ENCODE measurements at regions not wholly inside any gene's neighbourhood (a gene's known extent, or its start where the extent isn't known, plus 50 kb on each side); places are given as distances from the start of the nearest gene placed in this dataset.

DNA sequence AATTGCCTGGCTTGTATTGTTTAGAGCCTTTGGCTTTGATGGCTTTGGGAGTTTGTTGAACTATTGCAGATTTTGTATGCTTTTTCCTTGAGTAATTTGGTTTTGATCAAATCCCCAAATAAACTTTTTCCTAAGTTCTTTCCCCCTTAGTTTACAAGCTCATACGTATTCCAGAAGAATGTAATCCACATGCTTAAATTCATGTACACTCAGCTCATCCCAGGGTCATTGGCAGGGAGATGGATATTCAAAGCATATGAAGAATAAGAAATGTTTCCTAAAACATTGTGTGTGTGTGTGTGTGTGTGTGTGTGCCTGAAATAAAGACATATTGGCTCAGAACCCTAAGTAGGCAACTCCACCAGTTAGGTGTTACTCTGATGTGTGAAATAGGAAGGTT, 89.4 kb downstream of the TMEM30B start:
- no peak for ATAC-seq

DNA sequence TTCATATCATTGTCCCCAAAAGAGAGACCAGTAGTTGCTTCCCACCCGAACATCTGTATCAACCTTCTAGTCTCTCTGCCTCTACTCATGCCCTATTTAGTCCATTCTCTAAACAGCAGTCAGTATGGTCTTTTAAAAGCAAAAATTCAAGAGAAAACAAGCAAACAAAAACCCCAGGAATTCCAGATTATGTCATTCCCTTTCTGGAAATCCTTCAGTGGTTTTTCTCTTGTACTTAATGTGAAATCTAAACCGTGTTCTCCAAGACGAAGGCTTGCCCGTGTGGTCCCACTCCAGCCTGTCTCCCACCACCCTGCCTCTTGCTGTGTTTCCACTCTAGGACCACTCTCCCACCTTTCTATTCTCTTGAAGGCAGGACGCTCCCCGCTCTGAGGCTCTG, 90.8 kb downstream of the TMEM30B start:
- ATAC-seq, result no peak

DNA sequence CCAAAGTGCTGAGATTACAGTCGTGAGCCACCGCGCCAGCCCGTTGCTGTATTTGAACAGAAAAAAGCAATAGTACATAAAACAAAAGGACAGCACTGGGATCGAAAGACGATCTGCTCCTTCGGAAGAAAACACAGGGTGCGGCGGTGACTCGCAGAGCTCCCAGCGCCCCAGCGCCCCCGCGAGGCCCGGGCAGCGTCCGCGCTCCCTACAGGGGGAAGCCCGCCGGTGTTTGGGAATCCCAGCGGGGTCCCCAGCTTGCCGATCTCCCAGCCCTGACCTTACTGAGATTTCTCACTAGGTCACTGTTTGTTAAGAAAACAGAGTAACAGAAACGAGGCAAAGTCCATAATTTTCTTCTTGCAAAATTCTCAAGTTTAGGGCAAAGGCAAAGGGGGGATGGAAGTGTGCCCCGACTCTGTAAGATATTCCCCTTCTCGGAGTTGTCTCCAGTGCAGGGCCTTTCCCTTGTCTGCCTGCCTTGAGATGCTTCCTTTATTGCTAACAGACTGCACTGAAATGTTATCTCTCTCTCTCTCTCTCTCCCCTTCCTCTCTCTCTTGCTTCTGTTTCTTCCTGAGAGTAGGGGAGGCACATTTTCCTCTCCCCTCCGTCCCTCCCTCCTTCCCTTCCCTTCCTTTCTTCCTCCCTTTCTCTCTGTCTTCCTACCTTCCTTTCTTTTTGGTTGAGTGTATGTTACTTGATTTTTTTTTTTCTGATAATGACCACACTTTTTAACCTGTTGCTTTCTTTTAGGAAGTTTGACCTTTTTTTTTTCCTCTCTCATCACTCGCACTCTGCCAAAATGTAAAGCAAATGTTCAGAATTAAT, 91.9 kb downstream of the TMEM30B start:
- no peak for ATAC-seq

DNA sequence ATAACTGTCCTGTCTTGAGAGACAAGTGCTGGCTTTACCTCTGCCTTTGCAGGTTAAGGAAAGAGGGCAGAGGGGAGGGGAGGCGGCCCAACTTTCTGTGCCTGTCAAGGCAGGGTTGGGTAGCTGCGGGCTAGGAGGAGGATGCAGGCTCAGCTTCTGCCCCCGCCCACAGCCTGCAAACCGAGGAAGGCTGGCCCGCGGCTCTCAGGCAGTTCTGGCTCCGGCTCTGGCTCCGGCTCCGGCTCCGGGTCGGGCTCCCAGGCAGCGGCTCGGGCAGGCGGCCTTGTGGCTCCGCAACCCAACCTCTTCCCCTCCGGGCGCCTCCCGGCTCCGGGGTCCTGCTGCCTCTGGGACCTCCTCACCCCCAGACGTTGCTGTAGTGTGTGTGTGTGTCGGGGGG, 92.9 kb downstream of the TMEM30B start:
- no peak for ATAC-seq

DNA sequence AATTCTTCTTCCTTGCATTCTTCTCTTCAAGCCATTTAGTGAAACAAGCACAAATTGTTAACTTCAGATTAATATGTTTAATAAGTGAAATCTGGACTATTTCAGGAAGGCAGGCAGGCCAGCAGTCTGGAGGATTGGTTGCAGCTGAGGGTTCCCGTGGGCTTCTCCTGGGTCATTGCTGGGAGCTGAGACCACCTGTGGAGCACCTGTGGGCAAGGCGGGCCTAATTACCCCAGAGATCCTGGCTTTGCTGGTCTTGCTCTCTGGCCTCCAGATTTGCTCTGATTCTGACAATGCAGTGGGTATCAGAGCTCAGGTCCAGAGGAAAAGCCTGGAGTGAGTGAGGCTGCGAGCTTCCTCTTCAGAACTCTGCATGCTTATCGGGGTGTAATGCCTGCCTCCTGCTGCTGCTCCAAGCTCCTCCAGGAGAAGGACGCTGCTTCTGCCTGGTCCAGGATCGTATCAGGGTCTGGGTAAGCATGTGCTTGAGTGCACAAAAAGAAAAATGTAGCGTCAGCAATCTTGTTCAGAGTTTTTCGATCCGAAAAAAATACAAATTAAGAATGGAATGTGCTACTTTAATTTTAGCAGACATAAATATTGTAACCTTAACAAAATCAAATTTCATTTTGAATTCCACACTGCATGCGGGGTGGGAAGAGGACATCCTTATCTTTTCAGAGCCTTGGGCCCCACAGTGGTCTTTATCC, 93.8 kb downstream of the TMEM30B start:
- ATAC-seq, result no peak

DNA sequence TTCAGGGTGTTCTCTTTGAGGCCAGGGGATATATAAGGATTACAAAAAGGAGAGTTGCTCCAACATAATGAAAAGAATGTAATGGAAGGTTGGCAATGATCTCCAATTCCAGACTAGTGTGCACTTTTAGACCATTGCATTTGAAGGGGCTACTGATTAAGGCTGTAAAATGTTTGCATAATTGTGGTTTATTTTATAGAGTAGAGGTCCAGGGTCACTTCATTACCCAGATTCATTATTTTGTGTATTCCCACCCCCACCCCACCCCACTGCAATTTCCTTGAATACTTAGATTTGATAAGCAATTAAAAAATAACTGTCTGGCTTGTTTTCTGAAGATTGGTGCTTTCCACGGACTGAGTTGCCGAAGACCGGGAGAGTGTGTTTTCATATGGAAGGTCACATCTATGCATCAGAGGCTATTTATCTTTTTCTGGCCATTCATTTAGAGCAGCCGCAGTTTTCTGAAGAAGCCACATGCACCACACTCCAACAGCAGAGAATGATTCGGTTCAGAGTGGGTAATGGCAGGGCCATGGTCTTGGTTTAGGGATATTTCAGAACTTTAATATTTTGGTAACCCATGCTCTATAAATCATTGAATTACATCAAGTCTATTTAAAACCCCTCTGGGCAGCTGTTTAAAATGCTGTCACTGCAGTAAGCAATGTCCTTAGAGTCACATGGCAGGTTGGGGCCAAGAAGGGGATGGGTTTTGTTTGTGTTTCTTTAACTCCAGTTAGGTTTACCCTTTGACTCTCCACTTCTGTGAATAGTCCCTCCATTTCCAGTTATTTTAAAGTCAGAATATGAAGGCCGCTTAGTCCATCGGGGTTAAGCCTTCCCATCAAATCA, 94.6 kb downstream of the TMEM30B start:
- ATAC-seq, result no peak

DNA sequence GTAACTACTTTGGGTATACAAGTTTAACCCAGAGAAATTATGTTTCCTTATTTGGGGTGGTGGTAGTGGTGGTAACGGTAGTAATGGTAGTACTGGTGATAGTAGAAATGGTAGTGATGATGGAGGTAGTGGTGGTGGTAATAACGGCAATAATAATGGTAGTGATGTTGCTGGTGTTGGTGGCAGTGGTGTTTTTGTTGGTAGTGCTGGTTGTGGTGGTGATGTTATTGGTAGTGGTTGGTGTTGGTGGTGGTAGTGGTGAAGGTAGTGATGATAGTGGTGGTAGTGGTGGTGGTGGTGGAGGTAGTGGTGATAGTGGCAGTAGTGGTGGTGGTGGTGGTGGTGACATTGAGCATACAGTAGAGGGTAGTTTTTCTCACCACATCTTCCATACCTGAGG, 95.6 kb downstream of the TMEM30B start:
- ATAC-seq, result no peak

DNA sequence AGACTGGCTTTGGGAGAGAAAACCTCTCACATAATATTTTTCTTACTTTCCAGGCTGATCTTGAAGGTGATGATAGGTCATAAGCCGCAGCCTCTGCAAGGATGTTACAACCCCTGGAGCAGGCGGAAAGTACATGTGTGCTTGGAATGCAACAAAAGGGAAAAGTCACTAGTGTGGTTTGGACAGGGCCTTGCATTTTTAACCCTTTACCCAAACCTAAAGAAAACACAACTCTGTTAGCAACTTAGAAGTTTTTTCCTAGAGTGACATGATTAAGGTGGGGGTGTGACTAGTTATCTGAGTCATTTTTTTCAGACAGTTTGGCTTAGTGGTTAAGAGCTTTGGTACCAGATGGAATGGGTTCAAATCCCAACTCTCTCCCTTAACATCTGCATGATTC, 97.0 kb downstream of the TMEM30B start:
- no peak for ATAC-seq

DNA sequence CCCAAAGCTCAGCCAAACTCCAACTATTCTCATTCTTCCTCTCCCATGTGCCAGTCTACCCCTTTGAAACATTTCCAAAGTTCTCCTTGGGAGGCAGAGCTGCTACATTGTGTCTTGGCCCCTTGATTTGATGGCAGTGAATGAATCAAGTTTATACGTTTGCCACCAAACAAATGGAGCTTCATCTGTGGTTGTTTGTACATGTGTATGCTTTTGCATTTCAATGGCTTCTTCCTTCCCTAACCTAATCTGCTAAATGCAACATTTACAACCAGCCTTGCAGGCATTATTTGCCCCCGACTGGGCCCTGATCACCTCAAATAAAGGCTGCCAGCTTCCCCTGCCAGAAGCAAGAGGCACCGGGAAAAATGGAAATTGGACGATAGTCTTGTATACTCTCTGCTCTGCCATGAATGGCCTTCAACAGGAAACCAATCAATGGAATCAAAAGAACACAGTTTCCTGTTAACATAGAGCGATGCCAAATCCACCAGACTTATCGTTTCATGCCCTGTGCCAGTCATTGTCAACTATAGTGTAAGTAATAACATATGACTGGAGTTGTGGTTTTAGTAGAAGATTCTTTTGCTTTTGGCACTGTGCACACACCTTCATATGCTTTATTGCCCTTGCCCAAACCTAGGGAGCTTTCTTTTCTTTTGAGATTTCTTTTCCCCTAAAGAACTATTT, 97.8 kb downstream of the TMEM30B start:
- ATAC-seq, result no peak

DNA sequence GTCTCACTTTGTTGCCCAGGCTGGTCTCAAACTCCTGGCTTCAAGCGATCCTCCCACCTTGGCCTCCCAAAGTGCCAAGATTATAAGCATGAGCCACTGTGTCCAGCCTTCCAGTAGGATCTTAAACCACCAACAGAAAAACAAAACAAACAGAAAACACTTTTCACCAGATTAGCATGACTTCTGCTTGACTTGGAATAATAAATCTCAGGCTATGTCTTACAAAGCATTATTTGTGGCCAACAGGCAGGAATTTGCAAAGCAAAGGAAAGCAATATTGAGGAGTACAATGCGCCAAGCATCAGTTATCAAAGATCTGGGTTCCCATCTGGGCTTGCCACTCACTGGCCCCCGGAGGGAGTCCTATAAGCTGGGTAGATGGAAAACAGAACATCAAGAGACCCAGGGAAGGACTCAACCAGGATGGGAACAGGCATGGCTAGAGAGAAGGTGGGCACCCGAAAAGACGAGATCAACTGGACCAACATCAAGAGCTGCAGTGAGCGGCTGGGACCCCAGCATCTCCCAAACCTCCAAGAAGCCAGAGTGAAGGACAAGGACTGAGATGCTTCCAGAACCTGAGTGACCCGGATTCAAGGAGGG, 101.2 kb downstream of the TMEM30B start:
- ATAC-seq, result no peak

DNA sequence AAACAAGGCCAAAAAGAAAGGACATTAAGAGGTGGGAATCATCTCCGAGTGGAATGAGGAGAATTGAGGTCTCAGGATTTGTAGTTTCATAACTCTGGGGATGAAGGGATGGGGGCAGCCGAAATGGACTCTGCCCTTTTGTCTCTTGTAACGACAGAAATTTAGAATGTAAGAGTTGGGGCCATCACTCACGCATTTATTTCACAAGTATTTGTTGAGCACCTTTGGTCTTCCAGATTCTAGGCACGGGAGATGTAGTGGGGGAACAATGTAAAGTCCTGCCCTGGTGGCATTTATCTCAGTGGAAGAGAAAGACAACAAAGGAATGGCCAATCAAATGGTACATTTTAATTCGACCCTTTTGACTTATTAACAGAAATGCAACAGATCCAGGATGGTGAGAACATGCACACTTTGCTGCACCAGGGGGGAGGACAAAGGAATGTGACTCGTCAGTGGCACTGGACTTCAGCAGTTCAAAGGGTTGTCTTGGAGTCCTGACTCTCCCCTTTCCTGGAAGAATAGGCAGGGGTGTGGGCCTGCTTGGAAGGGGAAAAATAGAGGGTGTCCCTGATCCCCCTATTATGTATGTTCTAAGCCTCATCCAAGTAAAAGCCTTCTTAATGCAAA, 102.0 kb downstream of the TMEM30B start:
- no peak for ATAC-seq

DNA sequence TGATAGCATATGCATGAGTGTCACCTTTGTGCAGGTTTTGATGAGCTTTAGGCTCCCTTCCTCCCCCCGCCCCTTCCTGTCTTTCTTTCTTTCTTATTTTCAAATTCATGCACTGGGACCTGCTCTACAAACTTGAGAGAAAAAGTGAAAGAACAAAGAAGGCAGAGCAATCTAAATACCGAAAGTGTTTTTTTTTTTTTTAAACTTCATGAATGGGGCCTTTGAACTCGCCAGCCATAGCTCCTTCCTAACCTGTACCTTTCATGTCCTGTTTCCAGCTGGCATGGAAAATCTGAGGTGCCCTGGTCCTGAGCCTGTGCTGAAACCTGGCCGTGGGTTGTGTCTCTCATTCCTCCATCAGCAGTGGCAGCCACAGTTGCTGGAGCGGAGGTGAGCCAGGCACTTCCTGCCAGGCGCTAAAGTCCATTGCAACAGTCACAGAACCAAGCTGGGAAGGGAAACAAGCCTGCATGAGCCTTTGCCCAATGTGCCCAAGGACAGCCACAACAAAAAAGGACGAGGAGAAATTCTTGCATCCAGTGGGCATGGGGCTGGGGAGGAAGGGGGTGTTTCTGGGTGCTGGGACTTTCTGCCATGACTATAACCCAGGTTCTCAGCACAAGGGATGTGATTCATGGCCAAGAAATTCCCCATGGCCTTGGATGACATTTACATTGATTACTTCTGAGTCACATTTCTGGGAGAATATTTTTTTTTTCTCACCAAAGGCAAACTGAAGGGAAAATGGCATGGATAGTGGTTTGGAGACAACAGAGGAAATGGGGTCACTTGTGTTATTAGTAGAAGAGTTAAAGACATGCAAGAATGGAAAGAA, 102.7 kb downstream of the TMEM30B start:
- ATAC-seq, result peak; percentile 66 to 69

DNA sequence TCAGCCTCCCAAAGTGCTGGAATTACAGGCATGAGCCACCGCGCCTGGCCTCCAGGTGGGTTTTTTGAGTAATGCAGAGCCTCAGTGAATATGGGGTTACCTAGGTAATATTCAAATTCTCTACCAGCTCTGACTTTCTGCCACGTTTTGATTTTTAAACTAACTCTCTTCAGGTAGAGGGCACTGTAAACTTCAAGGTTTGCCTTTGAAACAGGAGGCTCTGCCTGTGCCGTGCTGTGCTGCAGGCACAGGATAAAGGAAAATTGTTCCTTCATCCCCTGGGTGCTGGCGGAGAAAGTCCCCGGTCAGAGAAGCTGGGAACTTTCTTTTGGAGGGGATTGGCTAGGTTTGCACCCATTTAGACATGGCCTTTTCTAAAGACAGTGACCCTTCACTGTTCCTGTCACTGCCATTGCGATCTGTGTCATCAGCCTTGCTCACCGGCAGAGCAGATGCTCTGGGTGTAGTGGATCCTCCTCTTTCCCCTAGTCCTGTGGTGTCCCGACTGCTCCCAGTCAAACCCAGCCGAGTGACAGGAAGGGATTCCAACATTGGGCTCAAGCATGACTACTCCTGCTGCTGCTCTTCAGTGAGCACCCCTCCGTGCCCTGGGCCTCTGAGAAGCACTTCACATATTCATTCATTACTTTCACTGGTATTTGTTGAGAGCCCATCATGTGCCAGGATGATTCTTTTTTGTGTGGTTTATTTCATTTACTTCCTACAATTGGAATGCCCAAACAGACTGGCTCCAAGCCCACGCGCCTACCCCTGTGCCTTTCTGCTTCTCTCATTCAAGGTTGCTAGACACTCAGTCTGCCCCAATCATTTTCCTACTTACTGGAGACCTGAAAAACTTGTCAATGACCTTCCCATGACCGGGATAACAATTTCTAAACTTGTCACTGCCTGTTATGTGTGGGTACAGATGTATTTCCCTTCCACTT, 103.6 kb downstream of the TMEM30B start:
- no peak for ATAC-seq

DNA sequence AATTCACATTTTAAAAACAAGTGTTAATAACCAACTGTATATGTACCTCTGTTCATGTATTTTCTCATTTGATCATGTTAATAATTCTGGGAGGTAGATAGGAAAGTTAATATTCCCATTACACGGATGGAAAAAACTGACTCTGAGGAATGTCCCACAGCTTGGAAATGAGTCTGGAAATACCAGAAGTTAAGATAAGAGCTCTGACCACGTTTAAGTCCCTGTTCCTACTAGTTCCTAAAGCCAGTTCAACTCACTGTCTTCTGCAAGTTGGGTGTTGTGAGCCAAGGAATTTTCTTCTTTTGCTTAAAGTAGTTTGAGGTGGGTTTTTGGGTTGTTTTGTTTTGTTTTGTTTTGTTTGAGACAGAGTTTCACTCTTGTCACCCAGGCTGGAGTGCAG, 104.5 kb downstream of the TMEM30B start:
- no peak for ATAC-seq

DNA sequence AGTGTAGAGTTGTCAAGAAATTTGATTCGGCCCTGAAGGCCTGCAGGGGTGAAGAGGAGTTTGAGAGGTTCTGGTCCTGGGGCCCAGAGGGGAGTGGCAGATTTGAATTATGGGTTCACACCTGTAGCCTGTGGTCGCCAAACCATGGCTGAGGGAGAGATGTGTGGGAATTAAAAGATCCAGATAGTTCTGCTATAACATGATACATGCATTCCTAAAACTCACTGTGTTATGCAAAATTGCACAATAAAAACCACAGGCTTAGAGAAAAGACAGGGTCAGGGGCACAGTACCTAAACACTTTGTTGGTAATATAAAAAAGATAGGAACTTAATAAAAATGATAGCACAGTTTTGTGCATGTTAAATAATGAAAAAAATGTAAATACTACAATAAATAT, 106.2 kb downstream of the TMEM30B start:
- no peak for ATAC-seq

DNA sequence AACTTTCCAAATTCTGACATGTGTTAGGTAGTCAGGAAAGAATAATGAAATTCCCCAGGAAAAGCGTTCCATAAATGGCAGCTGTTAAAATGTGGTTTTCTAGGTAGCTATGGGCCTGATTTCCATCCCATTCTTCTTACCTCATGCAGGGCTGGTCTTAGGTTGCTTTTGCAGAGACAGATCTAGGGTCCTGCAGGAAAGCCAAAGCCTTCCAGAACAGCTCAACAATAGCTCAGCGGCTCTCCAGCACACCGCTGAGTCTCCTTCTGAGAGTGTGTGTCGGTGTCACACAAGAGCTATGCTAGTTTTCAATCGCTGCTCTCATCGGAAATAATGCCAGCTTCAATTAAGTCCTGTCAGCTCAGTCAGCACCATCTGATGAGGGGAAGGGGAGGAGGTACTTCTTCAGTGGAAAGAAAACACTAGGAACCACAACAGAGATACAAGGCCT, 106.7 kb downstream of the TMEM30B start:
- no peak for ATAC-seq

DNA sequence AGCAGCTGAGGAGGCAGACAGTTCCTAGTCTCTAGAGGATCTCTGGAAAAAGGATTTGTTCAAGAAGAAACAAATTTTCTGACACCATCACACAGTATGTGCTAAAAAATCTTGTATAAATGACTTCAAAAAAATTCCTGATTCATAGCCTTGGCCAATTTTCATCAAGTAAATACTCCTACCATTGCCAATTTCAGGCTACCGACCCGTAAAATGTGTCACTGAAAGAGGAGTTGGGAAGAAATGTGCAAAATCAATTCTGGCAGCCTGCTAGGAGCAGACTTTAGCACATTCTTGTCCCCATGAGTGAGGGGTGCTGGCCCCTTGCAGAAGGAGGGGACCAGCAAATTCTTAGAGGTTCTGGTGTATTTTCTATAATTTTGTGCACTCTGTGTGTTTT, 109.4 kb downstream of the TMEM30B start:
- ATAC-seq, result no peak

DNA sequence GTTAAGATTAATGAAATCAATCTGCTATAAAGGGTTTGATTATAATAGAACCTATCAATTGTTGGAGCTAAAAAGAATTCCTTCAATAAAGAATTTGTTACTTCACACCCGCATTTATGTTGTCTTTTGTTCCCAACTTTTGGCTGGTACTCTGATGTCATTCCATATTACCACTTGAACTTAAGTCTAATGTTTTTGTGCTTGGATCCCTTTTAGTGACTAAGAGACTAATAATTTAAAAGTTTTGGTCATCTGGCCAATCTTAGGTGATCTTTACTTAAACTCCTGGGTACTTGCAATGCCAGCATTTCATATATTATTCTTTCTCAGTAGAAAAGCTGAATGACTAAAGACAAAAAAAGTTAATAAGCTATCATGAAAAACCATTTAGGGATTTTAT, 113.0 kb downstream of the TMEM30B start:
- ATAC-seq, result no peak

DNA sequence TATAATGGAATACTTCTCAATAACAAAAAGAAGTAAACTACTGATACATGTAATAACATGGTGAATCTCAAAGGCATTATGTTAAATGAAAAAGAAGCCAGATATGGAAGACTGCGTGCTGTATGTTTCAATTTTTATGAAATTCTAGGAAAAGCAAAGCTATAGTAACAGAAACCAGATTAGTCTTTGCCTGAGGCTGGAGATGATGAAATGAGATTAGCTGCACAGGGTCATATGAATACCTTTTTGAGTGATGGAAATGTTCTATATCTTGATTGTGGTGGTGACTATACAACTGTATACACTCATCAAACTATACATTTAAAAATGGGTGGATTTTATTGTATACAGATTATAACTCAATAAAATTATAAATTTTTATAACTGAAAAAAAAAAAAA, 113.5 kb downstream of the TMEM30B start:
- ATAC-seq, result no peak

DNA sequence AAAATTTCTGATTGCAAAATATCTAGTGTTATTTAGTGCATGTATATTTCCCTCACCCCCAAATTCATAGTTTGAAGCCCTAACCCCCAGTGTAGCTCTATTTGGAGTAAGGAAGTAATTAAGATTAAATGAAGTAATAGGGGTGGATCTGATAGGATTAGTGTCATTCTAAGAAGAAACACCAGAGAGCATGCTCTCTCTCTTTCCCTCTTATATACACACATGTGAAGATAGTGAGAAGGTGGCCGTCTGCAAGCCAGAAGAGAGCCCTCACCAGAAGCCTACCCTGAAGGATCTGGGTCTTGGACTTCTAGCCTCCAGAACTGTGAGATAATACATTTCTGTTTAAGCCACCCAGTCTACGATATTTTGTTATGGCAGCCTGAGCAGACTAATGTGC, 120.3 kb downstream of the TMEM30B start:
- ATAC-seq, result no peak

Measured in activated CD4-positive, CD25-positive, alpha-beta regulatory T cell treated with anti-CD3 and anti-CD28 coated beads, Interleukin-2, amount 50 U/mL, for 24 hours (primary cell).